Central memory CD8-positive, alpha-beta T cell (primary cell): ENCODE measurements at regions not wholly inside any gene's neighbourhood (a gene's known extent, or its start where the extent isn't known, plus 50 kb on each side); places are given as distances from the start of the nearest gene placed in this dataset.

Experiments used
- ATAC-seq: fragments of 150-1000 bp; cut with Tn5 transposase; replicated peaks from 2 replicates; pipeline ENCODE4 v1.10.0; 2022; ENCODE audit warnings: mild to moderate bottlenecking, moderate FRiP score, moderate number of reproducible peaks; ENCODE audit not compliant: poor library complexity, severe bottlenecking; ENCODE audit errors: extremely low read depth
- DNase-seq, 2 donors: peaks; one replicate each; pipeline ENCODE4 v3.0.0; 2021; ENCODE audit warnings: low spot score in 2 of 2
- H3K27ac Mint-ChIP-seq: one replicate; pipeline ENCODE4 v1.8.0; 2022; ENCODE audit warnings: low read depth, mild to moderate bottlenecking, moderate library complexity, mixed read lengths
- H3K27me3 Mint-ChIP-seq: one replicate; pipeline ENCODE4 v1.8.0; 2022; ENCODE audit warnings: mixed read lengths
- H3K36me3 Mint-ChIP-seq: one replicate; pipeline ENCODE4 v1.8.0; 2022; ENCODE audit warnings: mild to moderate bottlenecking, moderate library complexity, mixed read lengths; ENCODE audit not compliant: insufficient read depth
- H3K4me1 Mint-ChIP-seq: one replicate; pipeline ENCODE4 v1.8.0; 2022; ENCODE audit warnings: mixed read lengths
- H3K4me3 Mint-ChIP-seq: one replicate; pipeline ENCODE4 v1.8.0; 2022; ENCODE audit warnings: mild to moderate bottlenecking, moderate library complexity, mixed read lengths
- H3K9me3 Mint-ChIP-seq: one replicate; pipeline ENCODE4 v1.8.0; 2022; ENCODE audit warnings: mixed read lengths

- H3K9me3 Mint-ChIP-seq: no peaks in the 10 kb centered on the region
- no peaks in the 10 kb centered on the region for H3K36me3 Mint-ChIP-seq
- peaks cover 4% of the 10 kb centered on the region for H3K4me1 Mint-ChIP-seq
- no peak for ATAC-seq
- DNase-seq: no peak
- no peak overlapping the region for H3K27ac Mint-ChIP-seq
- peaks cover 20% of the 10 kb centered on the region for H3K27me3 Mint-ChIP-seq
- H3K4me3 Mint-ChIP-seq: no peak overlapping the region
Measured at GRCh38 chr6:163777716-163778115, 363.2 kb downstream of the QKI start.

DNA sequence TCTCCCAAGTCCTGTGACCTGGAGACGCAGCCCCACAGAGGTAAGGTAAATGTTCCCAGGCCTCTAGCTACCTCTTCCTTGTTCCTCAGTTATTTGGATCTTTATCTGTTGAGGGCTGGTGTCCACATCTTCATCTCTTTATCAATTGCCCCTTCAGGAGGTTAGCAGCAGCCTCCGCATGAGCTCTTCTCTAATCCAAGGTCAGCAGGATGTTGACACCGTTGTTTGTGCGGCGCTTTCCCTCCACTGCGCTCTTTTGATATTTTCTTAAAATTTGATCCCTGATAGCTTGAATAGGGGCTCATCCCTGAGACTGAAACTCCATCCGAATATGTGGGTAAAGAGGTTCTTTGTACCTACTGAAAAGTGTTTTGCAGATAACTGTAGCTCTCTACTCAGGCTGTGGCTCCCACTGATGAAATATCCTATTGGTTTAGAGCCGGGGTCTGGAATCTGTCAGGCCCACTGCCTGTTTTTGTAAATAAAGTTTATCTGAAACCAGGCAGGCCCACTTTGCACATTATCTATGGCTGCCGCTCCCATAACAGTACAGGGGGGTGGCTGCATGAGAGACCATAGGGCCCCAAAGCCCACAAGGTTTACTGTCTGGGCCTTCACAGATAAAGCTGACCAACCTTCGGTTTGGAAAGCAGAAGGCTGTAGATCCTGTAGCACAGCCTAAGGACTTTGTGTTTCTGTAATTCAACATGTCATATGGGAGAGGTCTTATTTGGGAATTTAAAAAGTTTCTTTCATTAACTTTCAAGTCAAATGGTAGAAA is 362.6 kb downstream of the QKI start:
- Mint-ChIP-seq H3K27ac (no peak overlapping the region), H3K4me1 (no peaks in the 10 kb centered on the region), H3K27me3 (peaks cover 15% of the 10 kb centered on the region), H3K36me3 (no peaks in the 10 kb centered on the region), H3K9me3 (no peaks in the 10 kb centered on the region), H3K4me3 (no peak overlapping the region)
- DNase-seq: no peak
- ATAC-seq: no peak

- H3K27me3 Mint-ChIP-seq: peaks cover 15% of the 10 kb centered on the region
- H3K36me3 Mint-ChIP-seq: no peaks in the 10 kb centered on the region
- H3K4me1 Mint-ChIP-seq: no peaks in the 10 kb centered on the region
- no peak overlapping the region for H3K4me3 Mint-ChIP-seq
- DNase-seq (no peak), ATAC-seq (no peak)
- no peak overlapping the region for H3K27ac Mint-ChIP-seq
- H3K9me3 Mint-ChIP-seq: no peaks in the 10 kb centered on the region
Measured at GRCh38 chr6:163776196-163776905, 361.8 kb downstream of the QKI start.

DNA sequence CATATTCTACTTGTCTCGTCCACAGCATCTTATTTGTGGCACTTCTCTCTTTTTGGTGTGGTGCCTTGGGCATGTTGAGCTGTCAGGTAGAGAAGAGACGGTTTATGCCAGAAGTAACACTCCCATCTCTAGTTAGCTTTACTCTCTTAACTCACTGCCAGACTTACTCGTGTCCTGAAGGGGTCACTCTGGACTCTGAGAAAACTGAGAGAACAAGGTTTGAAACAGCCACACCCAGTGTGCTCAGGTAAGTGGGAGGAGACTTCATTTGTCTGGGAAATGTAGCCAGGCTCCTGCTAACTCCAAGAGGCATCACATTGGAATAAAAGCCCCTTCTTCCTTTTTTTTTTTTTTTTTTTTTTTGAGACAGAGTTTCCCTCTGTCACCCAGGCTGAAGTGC is 360.8 kb downstream of the QKI start:
- H3K27ac Mint-ChIP-seq: no peak overlapping the region
- H3K4me3 Mint-ChIP-seq: no peak overlapping the region
- no peaks in the 10 kb centered on the region for H3K36me3 Mint-ChIP-seq
- ATAC-seq (no peak), DNase-seq (no peak)
- H3K9me3 Mint-ChIP-seq: no peaks in the 10 kb centered on the region
- no peaks in the 10 kb centered on the region for H3K4me1 Mint-ChIP-seq
- peaks cover 15% of the 10 kb centered on the region for H3K27me3 Mint-ChIP-seq

GRCh38 chr6:163774485-163774884 is 360.0 kb downstream of the QKI start:
- Mint-ChIP-seq H3K9me3 (no peaks in the 10 kb centered on the region), H3K4me3 (no peak overlapping the region), H3K4me1 (no peaks in the 10 kb centered on the region), H3K27me3 (peaks cover 15% of the 10 kb centered on the region), H3K27ac (no peak overlapping the region), H3K36me3 (no peaks in the 10 kb centered on the region)
- no peak for ATAC-seq
- no peak for DNase-seq

- H3K36me3 Mint-ChIP-seq: no peaks in the 10 kb centered on the region
- ATAC-seq (no peak), DNase-seq (no peak)
- no peaks in the 10 kb centered on the region for H3K9me3 Mint-ChIP-seq
- H3K27ac Mint-ChIP-seq: no peak overlapping the region
- no peaks in the 10 kb centered on the region for H3K4me1 Mint-ChIP-seq
- peaks cover 22% of the 10 kb centered on the region for H3K27me3 Mint-ChIP-seq
- no peak overlapping the region for H3K4me3 Mint-ChIP-seq
Measured at GRCh38 chr6:163773646-163774045, 359.1 kb downstream of the QKI start.

DNA sequence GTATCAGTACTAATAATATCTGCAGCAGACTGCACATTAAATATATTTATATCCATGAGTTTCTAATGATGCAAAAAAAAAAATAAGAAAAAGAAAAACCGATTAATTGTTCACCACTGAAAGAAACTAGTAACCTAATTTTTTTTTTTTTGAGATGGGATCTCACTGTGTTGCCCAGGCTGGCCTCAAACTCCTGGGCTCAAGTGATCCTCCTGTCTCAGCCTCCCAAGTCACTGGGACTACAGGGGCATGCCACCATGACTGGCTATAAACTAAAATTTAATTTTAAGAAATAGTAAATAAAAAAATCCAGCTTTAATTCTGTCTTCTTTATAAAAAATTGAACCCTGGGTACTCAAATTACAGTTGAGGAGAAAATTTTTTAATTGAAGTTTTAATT is 358.2 kb downstream of the QKI start:
- H3K36me3 Mint-ChIP-seq: no peaks in the 10 kb centered on the region
- no peak overlapping the region for H3K4me3 Mint-ChIP-seq
- H3K9me3 Mint-ChIP-seq: no peaks in the 10 kb centered on the region
- no peak overlapping the region for H3K27ac Mint-ChIP-seq
- no peaks in the 10 kb centered on the region for H3K4me1 Mint-ChIP-seq
- DNase-seq: no peak
- ATAC-seq: no peak
- H3K27me3 Mint-ChIP-seq: peaks cover 25% of the 10 kb centered on the region

- DNase-seq: no peak
- Mint-ChIP-seq H3K4me3 (no peak overlapping the region), H3K27ac (no peak overlapping the region), H3K4me1 (no peaks in the 10 kb centered on the region), H3K27me3 (peaks cover 25% of the 10 kb centered on the region), H3K36me3 (no peaks in the 10 kb centered on the region), H3K9me3 (no peaks in the 10 kb centered on the region)
- no peak for ATAC-seq
Measured at GRCh38 chr6:163771180-163771579, 356.7 kb downstream of the QKI start.

GRCh38 chr6:163768905-163769304 is 354.4 kb downstream of the QKI start:
- Mint-ChIP-seq H3K27ac (no peak overlapping the region), H3K36me3 (no peaks in the 10 kb centered on the region), H3K9me3 (no peaks in the 10 kb centered on the region), H3K4me1 (no peaks in the 10 kb centered on the region), H3K4me3 (no peak overlapping the region), H3K27me3 (peaks cover 38% of the 10 kb centered on the region)
- no peak for DNase-seq
- no peak for ATAC-seq

DNA sequence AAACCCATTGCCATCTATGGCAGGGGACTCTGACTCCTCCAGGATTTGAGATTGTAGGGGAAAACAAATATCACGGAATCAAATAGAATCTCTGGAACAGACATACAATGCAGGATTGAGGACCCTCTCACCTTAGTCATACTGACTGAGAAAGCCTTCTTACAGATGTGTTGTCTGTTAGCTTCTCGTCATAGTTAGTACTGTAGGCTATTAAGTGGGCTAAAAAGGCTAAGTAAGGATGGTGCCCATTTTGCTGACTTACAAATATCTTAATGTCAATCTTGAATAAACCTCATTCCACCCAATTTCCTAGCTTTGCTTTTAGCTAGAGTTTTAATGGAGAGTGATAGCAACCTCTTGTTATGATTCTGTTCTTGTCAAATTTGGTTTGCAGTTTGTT is 352.4 kb downstream of the QKI start:
- Mint-ChIP-seq H3K27ac (no peak overlapping the region), H3K9me3 (no peaks in the 10 kb centered on the region), H3K4me1 (no peaks in the 10 kb centered on the region), H3K36me3 (no peaks in the 10 kb centered on the region), H3K27me3 (peaks cover 49% of the 10 kb centered on the region), H3K4me3 (no peak overlapping the region)
- ATAC-seq (no peak), DNase-seq (no peak)

DNA sequence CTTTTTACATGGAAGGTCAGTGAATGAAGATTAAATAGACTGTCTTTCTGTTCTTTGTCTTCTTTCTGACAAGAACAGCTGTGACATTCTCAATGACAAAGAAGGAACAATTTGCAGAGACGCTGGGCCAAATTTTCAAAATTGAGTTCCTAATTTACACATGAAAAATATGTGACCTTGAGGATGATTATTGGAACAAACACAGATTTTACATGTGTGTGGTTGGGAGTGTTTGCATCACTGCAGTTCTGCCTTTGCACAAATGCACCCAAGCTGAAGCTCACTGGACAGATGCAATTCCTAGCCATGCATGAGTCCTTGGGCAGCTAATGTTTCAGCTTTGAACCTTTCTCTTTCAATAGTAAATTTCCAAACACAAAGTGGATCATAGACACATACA is 350.8 kb downstream of the QKI start:
- peaks cover 55% of the 10 kb centered on the region for H3K27me3 Mint-ChIP-seq
- H3K4me3 Mint-ChIP-seq: no peak overlapping the region
- no peak overlapping the region for H3K27ac Mint-ChIP-seq
- ATAC-seq: no peak
- no peaks in the 10 kb centered on the region for H3K36me3 Mint-ChIP-seq
- no peaks in the 10 kb centered on the region for H3K4me1 Mint-ChIP-seq
- DNase-seq: no peak
- H3K9me3 Mint-ChIP-seq: no peaks in the 10 kb centered on the region

DNA sequence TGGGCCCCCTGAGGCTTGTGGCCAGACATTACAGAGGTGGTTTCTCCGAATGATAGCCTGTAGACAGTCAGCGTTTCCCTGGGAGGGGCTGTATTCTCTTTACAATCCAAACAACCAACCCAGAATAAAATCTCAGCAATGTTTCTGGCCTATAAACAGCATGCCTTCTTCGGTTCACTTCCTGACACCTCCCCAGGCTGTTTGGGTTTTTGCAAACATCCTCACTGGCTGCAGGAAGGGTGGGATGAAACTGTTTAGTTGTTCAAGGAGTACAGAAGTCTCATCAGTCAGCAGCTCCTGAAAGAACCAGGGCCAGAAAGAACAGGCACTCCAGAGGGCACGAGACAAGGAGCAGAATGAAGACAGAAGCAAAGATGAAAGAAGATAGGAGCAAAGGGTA is 350.0 kb downstream of the QKI start:
- ATAC-seq: no peak
- H3K27ac Mint-ChIP-seq: no peak overlapping the region
- no peaks in the 10 kb centered on the region for H3K9me3 Mint-ChIP-seq
- DNase-seq: no peak
- no peaks in the 10 kb centered on the region for H3K4me1 Mint-ChIP-seq
- H3K4me3 Mint-ChIP-seq: no peak overlapping the region
- no peaks in the 10 kb centered on the region for H3K36me3 Mint-ChIP-seq
- peaks cover 59% of the 10 kb centered on the region for H3K27me3 Mint-ChIP-seq

GRCh38 chr6:163761481-163761880 is 347.0 kb downstream of the QKI start:
- Mint-ChIP-seq H3K4me3 (no peak overlapping the region), H3K9me3 (peaks cover 4% of the 10 kb centered on the region), H3K4me1 (no peaks in the 10 kb centered on the region), H3K36me3 (no peaks in the 10 kb centered on the region), H3K27ac (no peak overlapping the region), H3K27me3 (peaks cover 49% of the 10 kb centered on the region)
- DNase-seq: no peak
- no peak for ATAC-seq
